SK-N-SH treated with all-trans-retinoic acid at 6 μM for 48 hours (cell line): ENCODE measurements at regions not wholly inside any gene's neighbourhood (a gene's known extent, or its start where the extent isn't known, plus 50 kb on each side); places are given as distances from the start of the nearest gene placed in this dataset.

ENCODE experiments used
- ATAC-seq: fragments of 200-7000 bp; cut with Tn5 transposase; 3 replicates; pipeline ENCODE4 v1.9.1; 2020; ENCODE audit warnings: mild to moderate bottlenecking, moderate library complexity
- ARNTL ChIP-seq: fragments of 450-650 bp; formaldehyde crosslinking; IDR thresholded peaks from 2 replicates; pipeline ENCODE4 v1.5.0; 2020; ENCODE audit warnings: low read depth, mild to moderate bottlenecking, moderate library complexity, borderline replicate concordance
- BACH2 ChIP-seq: fragments of 250-450 bp; sonication (Bioruptor Pico); IDR thresholded peaks from 2 replicates; pipeline ENCODE4 v1.9.0; 2021; ENCODE audit warnings: mild to moderate bottlenecking, borderline replicate concordance
- CREB5 ChIP-seq: fragments of 250-450 bp; sonication (Bioruptor Pico); IDR thresholded peaks from 2 replicates; pipeline ENCODE4 v1.5.1; 2020; ENCODE audit warnings: low read depth, mild to moderate bottlenecking, moderate library complexity
- CSDC2 ChIP-seq: fragments of 250-450 bp; sonication (Bioruptor Pico); IDR thresholded peaks from 2 replicates; pipeline ENCODE4 v1.5.0; 2020; ENCODE audit warnings: mild to moderate bottlenecking, moderate library complexity
- CSRNP3 ChIP-seq: fragments of 250-450 bp; sonication (Bioruptor Pico); IDR thresholded peaks from 2 replicates; pipeline ENCODE4 v1.5.1; 2021; ENCODE audit warnings: mild to moderate bottlenecking, moderate library complexity
- ESRRG ChIP-seq: fragments of 250-450 bp; sonication (Bioruptor Pico); IDR thresholded peaks from 2 replicates; pipeline ENCODE4 v1.6.1; 2021; ENCODE audit warnings: mild to moderate bottlenecking
- GLIS3 ChIP-seq: fragments of 250-450 bp; sonication (Bioruptor Pico); IDR thresholded peaks from 2 replicates; pipeline ENCODE4 v1.5.0; 2020; ENCODE audit warnings: mild to moderate bottlenecking, moderate library complexity
- ISL1 ChIP-seq: fragments of 250-450 bp; sonication (Bioruptor Pico); IDR thresholded peaks from 2 replicates; pipeline ENCODE4 v2.1.2; 2022; ENCODE audit warnings: mild to moderate bottlenecking, moderate library complexity
- OSR1 ChIP-seq: fragments of 250-450 bp; sonication (Bioruptor Pico); IDR thresholded peaks from 2 replicates; pipeline ENCODE4 v1.8.0; 2022; ENCODE audit warnings: moderate library complexity, mild to moderate bottlenecking, inconsistent platforms
- PPARA ChIP-seq: fragments of 250-450 bp; sonication (Bioruptor Pico); IDR thresholded peaks from 2 replicates; pipeline ENCODE4 v1.5.0; 2020; ENCODE audit warnings: mild to moderate bottlenecking, borderline replicate concordance
- RARB ChIP-seq: fragments of 250-450 bp; sonication (Bioruptor Pico); IDR thresholded peaks from 2 replicates; pipeline ENCODE4 v1.8.0; 2021; ENCODE audit warnings: mild to moderate bottlenecking, moderate library complexity
- SNAI2 ChIP-seq: fragments of 250-450 bp; sonication (Bioruptor Pico); IDR thresholded peaks from 2 replicates; pipeline ENCODE4 v1.5.0; 2020; ENCODE audit warnings: mild to moderate bottlenecking, moderate library complexity
- TCF4 ChIP-seq: fragments of 250-450 bp; sonication (Bioruptor Pico); IDR thresholded peaks from 2 replicates; pipeline ENCODE4 v1.8.0; 2021; ENCODE audit warnings: mild to moderate bottlenecking, moderate library complexity, borderline replicate concordance
- TOX ChIP-seq: fragments of 250-450 bp; sonication (Bioruptor Pico); IDR thresholded peaks from 2 replicates; pipeline ENCODE4 v1.8.0; 2021; ENCODE audit warnings: mild to moderate bottlenecking, moderate library complexity, borderline replicate concordance
- ZC3H10 ChIP-seq: fragments of 250-450 bp; sonication (Bioruptor Pico); IDR thresholded peaks from 2 replicates; pipeline ENCODE4 v1.5.1; 2021; ENCODE audit warnings: mild to moderate bottlenecking, moderate library complexity
- ZFP3 ChIP-seq: fragments of 250-450 bp; sonication (Bioruptor Pico); IDR thresholded peaks from 2 replicates; pipeline ENCODE4 v1.5.0; 2020; ENCODE audit warnings: mild to moderate bottlenecking, moderate library complexity
- ZFP30 ChIP-seq: fragments of 450-650 bp; formaldehyde crosslinking; IDR thresholded peaks from 2 replicates; pipeline ENCODE4 v1.5.0; 2022; ENCODE audit warnings: mild to moderate bottlenecking, moderate library complexity
- ZNF565 ChIP-seq: fragments of 450-650 bp; formaldehyde crosslinking; conservative IDR thresholded peaks from 2 replicates; pipeline ENCODE4 v1.5.0; 2020; ENCODE audit warnings: low read depth, mild to moderate bottlenecking, moderate library complexity
- ZNF70 ChIP-seq: fragments of 450-650 bp; formaldehyde crosslinking; IDR thresholded peaks from 2 replicates; pipeline ENCODE4 v1.5.0; 2020; ENCODE audit warnings: mild to moderate bottlenecking, moderate library complexity
- ZNF8 ChIP-seq: fragments of 450-650 bp; formaldehyde crosslinking; IDR thresholded peaks from 2 replicates; pipeline ENCODE4 v1.5.0; 2020; ENCODE audit warnings: mild to moderate bottlenecking, moderate library complexity
- TF ChIP-seq, protein P1 (sequence below): fragments of 250-450 bp; sonication (Bioruptor Pico); IDR thresholded peaks from 2 replicates; pipeline ENCODE4 v1.8.0; 2021; ENCODE audit warnings: low read depth, mild to moderate bottlenecking, moderate library complexity, borderline replicate concordance
- TF ChIP-seq, protein P2 (sequence below): fragments of 250-450 bp; sonication (Bioruptor Pico); IDR thresholded peaks from 2 replicates; pipeline ENCODE4 v1.8.0; 2020; ENCODE audit warnings: mild to moderate bottlenecking, moderate library complexity, borderline replicate concordance
- TF ChIP-seq, protein P3 (sequence below): fragments of 250-450 bp; sonication (Bioruptor Pico); IDR thresholded peaks from 2 replicates; pipeline ENCODE4 v1.5.0; 2020; ENCODE audit warnings: mild to moderate bottlenecking, moderate library complexity

- ATAC-seq: no peak
- no peak for TF ChIP-seq CREB5 (CRISPR knock-in tag)
- no peak for TF ChIP-seq ARNTL (CRISPR knock-in tag)
- no peak for TF ChIP-seq OSR1 (CRISPR knock-in tag)
- no peak for TF ChIP-seq ZFP3 (CRISPR knock-in tag)
- no peak for TF ChIP-seq CSRNP3
- TF ChIP-seq ZNF70 (CRISPR knock-in tag): no peak
- TF ChIP-seq TCF4 (CRISPR knock-in tag): no peak
- no peak for TF ChIP-seq PPARA (CRISPR knock-in tag)
- TF ChIP-seq GLIS3 (CRISPR knock-in tag): no peak
- no peak for TF ChIP-seq ZFP30 (CRISPR knock-in tag)
- no peak for TF ChIP-seq ESRRG (CRISPR knock-in tag)
- TF ChIP-seq ZNF8 (CRISPR knock-in tag): no peak
- no peak for TF ChIP-seq ISL1 (CRISPR knock-in tag)
- TF ChIP-seq RARB (CRISPR knock-in tag): no peak
- TF ChIP-seq, protein P1, sequence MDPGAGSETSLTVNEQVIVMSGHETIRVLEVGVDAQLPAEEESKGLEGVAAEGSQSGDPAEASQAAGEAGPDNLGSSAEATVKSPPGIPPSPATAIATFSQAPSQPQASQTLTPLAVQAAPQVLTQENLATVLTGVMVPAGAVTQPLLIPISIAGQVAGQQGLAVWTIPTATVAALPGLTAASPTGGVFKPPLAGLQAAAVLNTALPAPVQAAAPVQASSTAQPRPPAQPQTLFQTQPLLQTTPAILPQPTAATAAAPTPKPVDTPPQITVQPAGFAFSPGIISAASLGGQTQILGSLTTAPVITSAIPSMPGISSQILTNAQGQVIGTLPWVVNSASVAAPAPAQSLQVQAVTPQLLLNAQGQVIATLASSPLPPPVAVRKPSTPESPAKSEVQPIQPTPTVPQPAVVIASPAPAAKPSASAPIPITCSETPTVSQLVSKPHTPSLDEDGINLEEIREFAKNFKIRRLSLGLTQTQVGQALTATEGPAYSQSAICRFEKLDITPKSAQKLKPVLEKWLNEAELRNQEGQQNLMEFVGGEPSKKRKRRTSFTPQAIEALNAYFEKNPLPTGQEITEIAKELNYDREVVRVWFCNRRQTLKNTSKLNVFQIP (CRISPR knock-in tag): no peak
- TF ChIP-seq CSDC2 (CRISPR knock-in tag): no peak
- TF ChIP-seq TOX: no peak
These were observed 144.7 kb downstream of the PCSK1 start for GRCh38 chr5:96288166-96288844.

GRCh38 chr5:96287136-96287535, 145.9 kb downstream of the PCSK1 start:
- TF ChIP-seq CSDC2 (CRISPR knock-in tag): no peak
- no peak for TF ChIP-seq ZNF8 (CRISPR knock-in tag)
- ATAC-seq: no peak

DNA sequence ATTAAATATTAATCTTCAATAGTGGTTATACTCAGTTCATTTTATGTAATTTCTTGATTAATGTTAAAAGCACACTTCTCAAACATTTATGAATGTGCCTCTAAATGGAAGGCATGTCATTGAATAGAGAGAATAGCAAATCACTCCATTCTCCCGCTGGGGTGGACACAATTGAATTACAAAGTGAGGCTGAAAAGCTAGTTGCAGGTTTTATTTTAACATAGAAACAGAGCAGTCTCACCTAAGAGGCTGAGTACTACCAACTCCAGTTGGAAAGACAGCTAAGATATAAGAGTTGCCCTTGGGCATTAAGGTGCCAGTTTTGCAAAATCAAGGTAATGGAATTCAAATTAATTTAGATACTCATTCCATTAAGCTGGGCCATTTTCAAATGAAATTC, 147.2 kb downstream of the PCSK1 start:
- TF ChIP-seq ISL1 (CRISPR knock-in tag) (no peak), BACH2 (no peak), TOX (no peak), ESRRG (CRISPR knock-in tag) (no peak), GLIS3 (CRISPR knock-in tag) (no peak), ZNF565 (CRISPR knock-in tag) (no peak), CSDC2 (CRISPR knock-in tag) (no peak), ZC3H10 (CRISPR knock-in tag) (no peak), ZFP3 (CRISPR knock-in tag) (no peak), SNAI2 (CRISPR knock-in tag) (no peak), RARB (CRISPR knock-in tag) (no peak), OSR1 (CRISPR knock-in tag) (no peak)
- TF ChIP-seq, protein P1 (CRISPR knock-in tag): no peak
- TF ChIP-seq, protein P2, sequence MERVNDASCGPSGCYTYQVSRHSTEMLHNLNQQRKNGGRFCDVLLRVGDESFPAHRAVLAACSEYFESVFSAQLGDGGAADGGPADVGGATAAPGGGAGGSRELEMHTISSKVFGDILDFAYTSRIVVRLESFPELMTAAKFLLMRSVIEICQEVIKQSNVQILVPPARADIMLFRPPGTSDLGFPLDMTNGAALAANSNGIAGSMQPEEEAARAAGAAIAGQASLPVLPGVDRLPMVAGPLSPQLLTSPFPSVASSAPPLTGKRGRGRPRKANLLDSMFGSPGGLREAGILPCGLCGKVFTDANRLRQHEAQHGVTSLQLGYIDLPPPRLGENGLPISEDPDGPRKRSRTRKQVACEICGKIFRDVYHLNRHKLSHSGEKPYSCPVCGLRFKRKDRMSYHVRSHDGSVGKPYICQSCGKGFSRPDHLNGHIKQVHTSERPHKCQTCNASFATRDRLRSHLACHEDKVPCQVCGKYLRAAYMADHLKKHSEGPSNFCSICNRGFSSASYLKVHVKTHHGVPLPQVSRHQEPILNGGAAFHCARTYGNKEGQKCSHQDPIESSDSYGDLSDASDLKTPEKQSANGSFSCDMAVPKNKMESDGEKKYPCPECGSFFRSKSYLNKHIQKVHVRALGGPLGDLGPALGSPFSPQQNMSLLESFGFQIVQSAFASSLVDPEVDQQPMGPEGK (CRISPR knock-in tag): no peak
- TF ChIP-seq, protein P3, sequence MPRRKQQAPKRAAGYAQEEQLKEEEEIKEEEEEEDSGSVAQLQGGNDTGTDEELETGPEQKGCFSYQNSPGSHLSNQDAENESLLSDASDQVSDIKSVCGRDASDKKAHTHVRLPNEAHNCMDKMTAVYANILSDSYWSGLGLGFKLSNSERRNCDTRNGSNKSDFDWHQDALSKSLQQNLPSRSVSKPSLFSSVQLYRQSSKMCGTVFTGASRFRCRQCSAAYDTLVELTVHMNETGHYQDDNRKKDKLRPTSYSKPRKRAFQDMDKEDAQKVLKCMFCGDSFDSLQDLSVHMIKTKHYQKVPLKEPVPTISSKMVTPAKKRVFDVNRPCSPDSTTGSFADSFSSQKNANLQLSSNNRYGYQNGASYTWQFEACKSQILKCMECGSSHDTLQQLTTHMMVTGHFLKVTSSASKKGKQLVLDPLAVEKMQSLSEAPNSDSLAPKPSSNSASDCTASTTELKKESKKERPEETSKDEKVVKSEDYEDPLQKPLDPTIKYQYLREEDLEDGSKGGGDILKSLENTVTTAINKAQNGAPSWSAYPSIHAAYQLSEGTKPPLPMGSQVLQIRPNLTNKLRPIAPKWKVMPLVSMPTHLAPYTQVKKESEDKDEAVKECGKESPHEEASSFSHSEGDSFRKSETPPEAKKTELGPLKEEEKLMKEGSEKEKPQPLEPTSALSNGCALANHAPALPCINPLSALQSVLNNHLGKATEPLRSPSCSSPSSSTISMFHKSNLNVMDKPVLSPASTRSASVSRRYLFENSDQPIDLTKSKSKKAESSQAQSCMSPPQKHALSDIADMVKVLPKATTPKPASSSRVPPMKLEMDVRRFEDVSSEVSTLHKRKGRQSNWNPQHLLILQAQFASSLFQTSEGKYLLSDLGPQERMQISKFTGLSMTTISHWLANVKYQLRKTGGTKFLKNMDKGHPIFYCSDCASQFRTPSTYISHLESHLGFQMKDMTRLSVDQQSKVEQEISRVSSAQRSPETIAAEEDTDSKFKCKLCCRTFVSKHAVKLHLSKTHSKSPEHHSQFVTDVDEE: no peak
- no peak for ATAC-seq
